HG02763 (cell line): ENCODE measurements at regions not wholly inside any gene's neighbourhood (a gene's known extent, or its start where the extent isn't known, plus 50 kb on each side); places are given as distances from the start of the nearest gene placed in this dataset.
"Not testable (repeated sequence)": the region's sequence is repeated elsewhere in the genome, so short reads cannot be mapped to it uniquely, and the experiment has no call there.

Experiments used
- ATAC-seq: cut with Tn5 transposase; IDR thresholded peaks from one replicate; pipeline ENCODE4 v1.9.1; 2021; ENCODE audit warnings: mild to moderate bottlenecking, moderate library complexity; ENCODE audit not compliant: unreplicated experiment

DNA sequence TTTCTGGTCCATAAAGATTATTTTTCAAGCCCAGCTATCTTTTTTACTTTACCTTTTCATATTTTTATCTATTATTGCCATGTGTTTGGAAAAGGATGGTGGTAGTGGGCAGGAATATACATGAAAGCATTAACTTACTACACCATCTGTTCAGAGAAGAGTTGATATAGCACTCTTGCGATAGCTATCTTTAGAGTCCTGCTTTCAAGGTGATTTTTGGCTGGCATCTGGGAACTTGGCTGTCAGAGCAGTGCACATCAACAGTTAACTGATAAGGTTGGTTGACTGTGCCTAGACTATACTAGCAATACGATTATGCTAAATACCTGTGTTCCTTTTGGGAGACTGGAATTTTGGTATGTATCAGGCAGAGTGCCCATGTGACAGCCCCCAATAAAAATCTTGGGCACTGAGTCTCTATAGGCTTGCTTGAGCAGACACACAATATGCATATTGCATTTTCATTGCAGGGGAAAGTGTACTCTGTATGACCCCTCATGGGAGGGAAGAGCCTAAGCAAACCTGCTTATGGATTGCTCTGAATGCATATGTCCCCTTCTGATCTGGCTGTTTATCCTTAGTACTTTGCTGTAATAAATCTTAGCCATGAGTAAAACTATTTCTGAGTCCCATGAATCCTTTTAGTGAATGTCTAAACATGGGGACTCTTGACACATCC, 227.6 kb upstream of the C9orf72 start:
- ATAC-seq = no peak

GRCh38 chr9:27801545-27801944, 228.3 kb upstream of the C9orf72 start:
- no peak for ATAC-seq

DNA sequence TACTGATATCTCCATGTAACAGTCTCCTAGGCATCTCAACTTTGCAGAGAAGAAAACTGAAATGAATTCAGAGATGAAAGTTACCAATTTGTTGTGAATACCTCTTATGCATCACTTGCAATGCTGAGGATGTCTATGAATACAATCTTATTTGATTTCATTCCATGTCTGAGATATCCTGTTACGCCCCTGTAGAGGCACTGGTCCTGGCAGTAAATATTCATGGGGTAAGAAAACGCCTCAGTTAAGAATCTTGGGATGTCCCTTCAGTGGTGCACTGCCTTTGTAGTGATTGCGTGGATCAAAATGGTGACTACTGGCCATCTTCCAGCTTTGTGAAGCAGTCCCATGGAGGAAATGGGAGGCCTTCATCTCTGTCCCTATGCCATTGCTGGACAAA, 229.1 kb upstream of the C9orf72 start:
- ATAC-seq = no peak

DNA sequence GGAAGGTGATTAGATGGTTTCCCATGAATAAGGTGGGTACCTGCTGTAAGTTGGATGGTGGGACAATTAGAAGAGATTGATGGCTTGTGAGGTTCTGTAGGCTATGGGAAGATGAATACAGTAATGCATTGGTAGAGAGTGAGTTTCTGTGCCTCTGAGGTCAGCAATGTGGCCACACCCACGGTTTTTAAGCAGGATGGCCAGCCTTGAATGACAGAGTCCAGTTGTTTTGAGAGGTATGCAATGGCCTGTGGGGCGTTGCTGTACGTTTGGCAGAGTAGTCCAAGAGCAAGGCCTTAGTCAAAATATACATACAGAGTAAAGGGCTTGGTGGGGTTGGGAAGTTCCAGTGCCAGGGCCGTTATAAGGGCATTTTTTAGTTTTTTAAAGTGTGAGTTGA, 235.6 kb upstream of the C9orf72 start:
- ATAC-seq = no peak

GRCh38 chr9:27817747-27818146, 244.5 kb upstream of the C9orf72 start:
- ATAC-seq = no peak

DNA sequence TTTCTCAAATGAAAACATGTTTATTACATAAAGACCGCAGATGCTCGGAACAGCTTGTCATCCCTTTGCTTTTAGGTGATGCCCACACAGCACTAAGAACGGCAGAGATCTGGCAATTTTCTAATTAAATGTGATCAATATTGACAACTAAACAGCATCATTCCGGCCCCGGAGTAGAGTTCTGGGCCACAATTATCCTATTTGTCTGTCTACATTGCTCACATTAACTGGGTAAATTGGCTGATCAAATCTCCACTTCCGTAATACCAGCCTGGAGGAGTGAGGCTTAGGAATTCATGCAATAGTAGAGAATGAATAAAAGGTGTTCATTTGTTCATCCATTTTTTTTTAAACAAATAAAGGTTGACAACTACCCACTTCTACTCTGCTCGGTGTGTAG, 245.1 kb upstream of the C9orf72 start:
- no peak for ATAC-seq

DNA sequence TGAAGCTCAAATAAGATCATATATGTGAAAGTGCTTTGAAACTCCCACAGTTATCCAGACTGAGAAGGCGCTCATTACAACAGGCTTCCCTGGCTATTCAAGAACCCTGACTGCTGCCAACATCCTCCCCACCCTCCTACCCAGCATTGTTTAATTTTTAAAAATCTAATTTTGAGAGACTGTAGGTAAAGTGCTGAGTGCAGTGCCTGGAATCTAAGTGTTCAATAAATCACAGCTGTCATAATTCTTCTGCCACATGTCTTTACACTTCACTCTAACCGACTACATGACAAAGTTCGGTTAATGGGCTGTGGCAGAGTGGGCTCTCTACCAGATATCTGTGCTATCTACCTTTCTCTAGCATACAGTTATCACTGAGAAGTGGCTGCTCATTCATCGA, 255.6 kb upstream of the C9orf72 start:
- ATAC-seq = no peak

- ATAC-seq = no peak
These were observed 256.3 kb upstream of the C9orf72 start for GRCh38 chr9:27829621-27830020.

GRCh38 chr9:27832108-27832507, 258.8 kb upstream of the C9orf72 start:
- ATAC-seq = not testable (repeated sequence)

DNA sequence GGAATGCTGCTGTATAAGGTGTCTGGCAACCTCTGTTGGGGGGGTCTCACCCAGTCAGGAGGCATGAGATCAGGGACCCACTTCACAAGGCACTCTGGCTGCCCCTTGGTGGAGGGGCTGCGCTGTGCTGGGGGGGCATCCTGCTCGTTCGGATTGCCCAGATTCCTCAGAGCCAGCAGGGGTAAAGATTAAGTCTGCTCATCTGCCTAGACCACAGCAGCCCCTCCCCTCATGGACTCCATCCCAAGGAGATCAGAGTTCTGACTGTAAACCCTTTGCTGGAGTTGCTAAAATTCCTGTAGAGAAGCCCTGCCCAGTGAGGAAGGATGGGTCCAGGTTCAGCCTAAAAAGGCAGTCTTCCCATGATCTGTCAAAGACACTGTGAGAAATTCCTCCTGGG, 262.0 kb upstream of the C9orf72 start:
- no peak for ATAC-seq

GRCh38 chr9:27835746-27836145, 262.5 kb upstream of the C9orf72 start:
- ATAC-seq = no peak

GRCh38 chr9:27836661-27837401, 263.6 kb upstream of the C9orf72 start:
- ATAC-seq = no peak

- no peak for ATAC-seq
These were observed 265.6 kb upstream of the C9orf72 start for GRCh38 chr9:27838876-27839275.

DNA sequence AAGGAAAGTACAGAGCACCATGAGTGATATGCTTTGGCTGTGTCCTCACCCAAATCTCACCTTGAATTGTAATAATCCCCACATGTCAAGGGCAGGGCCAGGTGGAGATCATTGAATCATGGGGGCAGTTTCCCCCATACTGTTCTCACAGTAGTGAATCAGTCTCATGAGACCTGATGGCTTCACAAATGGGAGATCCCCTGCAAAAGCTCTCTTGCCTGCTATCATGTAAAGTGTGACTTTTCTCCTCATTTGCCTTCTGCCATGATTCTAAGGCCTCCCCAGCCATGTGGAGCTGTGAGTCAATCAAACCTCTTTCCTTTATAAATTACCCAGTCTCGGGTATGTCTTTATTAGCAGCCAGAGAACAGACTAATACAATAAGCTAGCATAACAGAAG, 266.5 kb upstream of the C9orf72 start:
- not testable (repeated sequence) for ATAC-seq

DNA sequence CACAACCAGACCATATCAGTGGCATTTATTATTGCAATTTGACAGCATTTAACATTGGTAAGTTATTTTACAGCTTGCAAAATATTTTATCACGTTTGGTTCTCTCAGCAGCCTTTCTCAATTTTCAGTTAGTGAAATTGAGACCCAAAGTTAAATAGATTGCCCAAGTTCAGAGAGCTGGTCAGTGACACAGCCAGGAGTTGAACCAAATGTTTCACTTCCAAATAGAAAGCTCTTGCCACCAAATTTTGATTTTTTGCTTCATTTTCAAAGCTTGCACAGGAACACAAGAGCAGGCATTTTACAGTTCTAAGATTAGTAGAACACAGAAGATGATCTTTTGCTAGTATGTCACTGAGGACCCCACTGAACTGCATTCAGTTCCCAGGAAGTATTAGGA, 271.5 kb upstream of the C9orf72 start:
- no peak for ATAC-seq

- ATAC-seq = no peak
These were observed 274.1 kb upstream of the C9orf72 start for GRCh38 chr9:27847380-27847779.

DNA sequence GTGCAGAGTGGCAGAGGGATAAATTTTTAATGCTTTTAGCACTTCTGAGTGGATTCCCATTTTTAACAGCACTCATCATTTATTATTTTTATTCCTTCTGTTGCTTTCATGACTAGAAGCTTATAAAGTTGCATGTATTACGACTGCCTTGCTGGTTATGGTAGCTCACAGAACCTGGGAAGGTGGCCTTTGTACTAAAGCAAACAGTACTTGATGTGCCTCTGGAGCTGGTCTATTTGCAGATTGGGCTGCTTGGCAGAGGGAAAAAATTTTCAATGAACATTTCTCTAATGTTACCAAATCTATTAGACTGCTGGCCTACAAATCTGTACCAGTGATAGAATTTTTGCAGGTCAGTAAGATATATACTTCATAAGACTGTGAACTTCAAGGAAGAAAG, 274.5 kb upstream of the C9orf72 start:
- no peak for ATAC-seq

DNA sequence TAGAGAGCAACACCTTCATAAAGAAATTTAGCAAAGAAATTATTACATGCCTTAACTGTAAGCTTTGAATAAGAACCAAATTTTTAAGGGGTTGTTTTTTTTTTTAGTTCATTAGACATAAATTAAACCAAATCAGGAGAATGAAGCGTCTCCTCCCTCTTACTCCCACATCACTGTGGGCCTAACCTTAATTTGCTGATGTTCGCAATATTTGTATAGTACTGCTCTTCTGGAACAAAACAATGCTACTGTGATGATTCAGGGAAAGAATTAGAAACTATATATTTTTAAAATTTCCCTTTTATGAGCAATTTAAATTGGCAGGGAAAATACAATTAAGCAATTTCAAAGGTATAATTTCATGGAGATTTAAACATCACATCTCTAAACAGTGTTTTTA, 275.0 kb upstream of the C9orf72 start:
- ATAC-seq = no peak

DNA sequence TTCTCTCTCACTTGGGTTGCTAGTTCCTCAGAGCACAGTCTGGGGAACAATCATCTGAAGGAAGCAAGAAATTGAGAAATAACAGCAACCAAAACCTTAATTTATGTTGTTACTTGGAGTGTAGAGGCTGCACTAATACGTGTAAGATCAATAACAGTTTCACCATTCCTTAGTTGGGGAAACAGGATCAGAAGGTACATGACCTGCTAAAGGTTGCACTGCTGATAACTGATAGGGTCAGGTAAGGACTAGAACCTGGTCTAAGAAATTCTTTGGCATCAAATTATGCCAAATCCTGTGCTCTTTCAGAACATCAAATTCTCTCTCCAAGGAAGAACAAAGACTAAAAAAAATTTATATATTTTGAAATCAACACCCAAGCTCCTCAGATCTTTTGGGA, 278.6 kb upstream of the C9orf72 start:
- no peak for ATAC-seq

GRCh38 chr9:27853529-27853928, 280.2 kb upstream of the C9orf72 start:
- no peak for ATAC-seq

DNA sequence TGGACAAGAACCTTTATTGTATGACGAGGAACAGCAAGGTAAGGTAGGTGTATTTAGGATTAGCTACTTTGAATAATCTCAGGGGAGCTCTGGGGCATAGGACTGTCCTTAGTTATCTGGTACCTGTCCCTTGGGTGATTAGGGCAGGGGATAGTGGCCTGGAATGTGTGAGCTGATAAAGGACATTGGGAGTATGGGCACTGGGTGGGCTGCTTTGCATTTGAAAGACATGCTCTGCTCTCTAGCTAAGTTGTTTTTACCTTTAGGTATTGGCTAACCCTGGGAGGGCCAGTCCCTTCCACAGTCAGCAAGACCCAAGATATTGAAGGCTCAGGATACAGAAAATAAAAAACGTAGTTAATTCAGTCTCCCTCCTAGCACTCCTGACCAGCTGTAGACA, 282.8 kb upstream of the C9orf72 start:
- no peak for ATAC-seq

- ATAC-seq = no peak
These were observed 283.5 kb upstream of the C9orf72 start for GRCh38 chr9:27856748-27857147.

GRCh38 chr9:27861887-27862286, 288.6 kb upstream of the C9orf72 start:
- no peak for ATAC-seq
